SK-N-SH treated with all-trans-retinoic acid at 6 μM for 48 hours (cell line): ENCODE measurements at regions not wholly inside any gene's neighbourhood (a gene's known extent, or its start where the extent isn't known, plus 50 kb on each side); places are given as distances from the start of the nearest gene placed in this dataset.
"Not testable (repeated sequence)": the region's sequence is repeated elsewhere in the genome, so short reads cannot be mapped to it uniquely, and the experiment has no call there.

ENCODE experiments used
- ATAC-seq: fragments of 200-7000 bp; cut with Tn5 transposase; 3 replicates; pipeline ENCODE4 v1.9.1; 2020; ENCODE audit warnings: mild to moderate bottlenecking, moderate library complexity
- ARNTL ChIP-seq: fragments of 450-650 bp; formaldehyde crosslinking; IDR thresholded peaks from 2 replicates; pipeline ENCODE4 v1.5.0; 2020; ENCODE audit warnings: low read depth, mild to moderate bottlenecking, moderate library complexity, borderline replicate concordance
- BACH2 ChIP-seq: fragments of 250-450 bp; sonication (Bioruptor Pico); IDR thresholded peaks from 2 replicates; pipeline ENCODE4 v1.9.0; 2021; ENCODE audit warnings: mild to moderate bottlenecking, borderline replicate concordance
- ESRRG ChIP-seq: fragments of 250-450 bp; sonication (Bioruptor Pico); IDR thresholded peaks from 2 replicates; pipeline ENCODE4 v1.6.1; 2021; ENCODE audit warnings: mild to moderate bottlenecking
- GLIS3 ChIP-seq: fragments of 250-450 bp; sonication (Bioruptor Pico); IDR thresholded peaks from 2 replicates; pipeline ENCODE4 v1.5.0; 2020; ENCODE audit warnings: mild to moderate bottlenecking, moderate library complexity
- ISL1 ChIP-seq: fragments of 250-450 bp; sonication (Bioruptor Pico); IDR thresholded peaks from 2 replicates; pipeline ENCODE4 v2.1.2; 2022; ENCODE audit warnings: mild to moderate bottlenecking, moderate library complexity
- OSR1 ChIP-seq: fragments of 250-450 bp; sonication (Bioruptor Pico); IDR thresholded peaks from 2 replicates; pipeline ENCODE4 v1.8.0; 2022; ENCODE audit warnings: moderate library complexity, mild to moderate bottlenecking, inconsistent platforms
- PPARA ChIP-seq: fragments of 250-450 bp; sonication (Bioruptor Pico); IDR thresholded peaks from 2 replicates; pipeline ENCODE4 v1.5.0; 2020; ENCODE audit warnings: mild to moderate bottlenecking, borderline replicate concordance
- RARB ChIP-seq: fragments of 250-450 bp; sonication (Bioruptor Pico); IDR thresholded peaks from 2 replicates; pipeline ENCODE4 v1.8.0; 2021; ENCODE audit warnings: mild to moderate bottlenecking, moderate library complexity
- SNAI2 ChIP-seq: fragments of 250-450 bp; sonication (Bioruptor Pico); IDR thresholded peaks from 2 replicates; pipeline ENCODE4 v1.5.0; 2020; ENCODE audit warnings: mild to moderate bottlenecking, moderate library complexity
- TCF4 ChIP-seq: fragments of 250-450 bp; sonication (Bioruptor Pico); IDR thresholded peaks from 2 replicates; pipeline ENCODE4 v1.8.0; 2021; ENCODE audit warnings: mild to moderate bottlenecking, moderate library complexity, borderline replicate concordance
- TOX ChIP-seq: fragments of 250-450 bp; sonication (Bioruptor Pico); IDR thresholded peaks from 2 replicates; pipeline ENCODE4 v1.8.0; 2021; ENCODE audit warnings: mild to moderate bottlenecking, moderate library complexity, borderline replicate concordance
- ZFP3 ChIP-seq: fragments of 250-450 bp; sonication (Bioruptor Pico); IDR thresholded peaks from 2 replicates; pipeline ENCODE4 v1.5.0; 2020; ENCODE audit warnings: mild to moderate bottlenecking, moderate library complexity
- ZFP30 ChIP-seq: fragments of 450-650 bp; formaldehyde crosslinking; IDR thresholded peaks from 2 replicates; pipeline ENCODE4 v1.5.0; 2022; ENCODE audit warnings: mild to moderate bottlenecking, moderate library complexity
- ZNF565 ChIP-seq: fragments of 450-650 bp; formaldehyde crosslinking; conservative IDR thresholded peaks from 2 replicates; pipeline ENCODE4 v1.5.0; 2020; ENCODE audit warnings: low read depth, mild to moderate bottlenecking, moderate library complexity
- ZNF70 ChIP-seq: fragments of 450-650 bp; formaldehyde crosslinking; IDR thresholded peaks from 2 replicates; pipeline ENCODE4 v1.5.0; 2020; ENCODE audit warnings: mild to moderate bottlenecking, moderate library complexity
- ZNF8 ChIP-seq: fragments of 450-650 bp; formaldehyde crosslinking; IDR thresholded peaks from 2 replicates; pipeline ENCODE4 v1.5.0; 2020; ENCODE audit warnings: mild to moderate bottlenecking, moderate library complexity
- TF ChIP-seq, protein P1 (sequence below): fragments of 250-450 bp; sonication (Bioruptor Pico); IDR thresholded peaks from 2 replicates; pipeline ENCODE4 v1.8.0; 2020; ENCODE audit warnings: mild to moderate bottlenecking, moderate library complexity, borderline replicate concordance
- TF ChIP-seq, protein P2 (sequence below): fragments of 250-450 bp; sonication (Bioruptor Pico); IDR thresholded peaks from 2 replicates; pipeline ENCODE4 v1.8.0; 2021; ENCODE audit warnings: low read depth, mild to moderate bottlenecking, moderate library complexity, borderline replicate concordance
- TF ChIP-seq, protein P3 (sequence below): fragments of 250-450 bp; sonication (Bioruptor Pico); IDR thresholded peaks from 2 replicates; pipeline ENCODE4 v1.5.0; 2020; ENCODE audit warnings: mild to moderate bottlenecking, moderate library complexity
- TF ChIP-seq, protein P4 (sequence below): fragments of 250-450 bp; sonication (Bioruptor Pico); IDR thresholded peaks from 2 replicates; pipeline ENCODE4 v1.5.1; 2020; ENCODE audit warnings: low read depth, mild to moderate bottlenecking, moderate library complexity

DNA sequence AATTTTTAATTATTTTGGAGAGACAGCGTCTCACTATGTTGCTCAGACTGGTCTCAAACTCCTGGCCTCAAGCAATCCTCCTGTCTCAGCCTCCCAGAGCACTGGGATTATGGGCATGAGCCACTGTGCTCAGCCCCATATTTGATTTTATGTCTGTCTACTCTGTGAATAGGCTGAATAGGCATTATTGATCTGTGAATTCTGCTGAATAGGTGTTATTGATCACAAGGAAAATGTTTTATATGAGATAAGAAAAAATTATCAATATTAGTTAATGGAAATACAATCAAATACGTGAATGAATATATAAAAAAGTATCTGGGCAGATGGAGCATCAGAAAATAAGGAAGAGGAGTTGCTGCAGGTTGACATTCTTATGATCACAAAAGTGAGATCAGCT is 483.4 kb upstream of the LARGE1 start:
- ATAC-seq = no peak
- TF ChIP-seq TCF4 (CRISPR knock-in tag) = no peak
- TF ChIP-seq, protein P1, sequence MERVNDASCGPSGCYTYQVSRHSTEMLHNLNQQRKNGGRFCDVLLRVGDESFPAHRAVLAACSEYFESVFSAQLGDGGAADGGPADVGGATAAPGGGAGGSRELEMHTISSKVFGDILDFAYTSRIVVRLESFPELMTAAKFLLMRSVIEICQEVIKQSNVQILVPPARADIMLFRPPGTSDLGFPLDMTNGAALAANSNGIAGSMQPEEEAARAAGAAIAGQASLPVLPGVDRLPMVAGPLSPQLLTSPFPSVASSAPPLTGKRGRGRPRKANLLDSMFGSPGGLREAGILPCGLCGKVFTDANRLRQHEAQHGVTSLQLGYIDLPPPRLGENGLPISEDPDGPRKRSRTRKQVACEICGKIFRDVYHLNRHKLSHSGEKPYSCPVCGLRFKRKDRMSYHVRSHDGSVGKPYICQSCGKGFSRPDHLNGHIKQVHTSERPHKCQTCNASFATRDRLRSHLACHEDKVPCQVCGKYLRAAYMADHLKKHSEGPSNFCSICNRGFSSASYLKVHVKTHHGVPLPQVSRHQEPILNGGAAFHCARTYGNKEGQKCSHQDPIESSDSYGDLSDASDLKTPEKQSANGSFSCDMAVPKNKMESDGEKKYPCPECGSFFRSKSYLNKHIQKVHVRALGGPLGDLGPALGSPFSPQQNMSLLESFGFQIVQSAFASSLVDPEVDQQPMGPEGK = no peak

DNA sequence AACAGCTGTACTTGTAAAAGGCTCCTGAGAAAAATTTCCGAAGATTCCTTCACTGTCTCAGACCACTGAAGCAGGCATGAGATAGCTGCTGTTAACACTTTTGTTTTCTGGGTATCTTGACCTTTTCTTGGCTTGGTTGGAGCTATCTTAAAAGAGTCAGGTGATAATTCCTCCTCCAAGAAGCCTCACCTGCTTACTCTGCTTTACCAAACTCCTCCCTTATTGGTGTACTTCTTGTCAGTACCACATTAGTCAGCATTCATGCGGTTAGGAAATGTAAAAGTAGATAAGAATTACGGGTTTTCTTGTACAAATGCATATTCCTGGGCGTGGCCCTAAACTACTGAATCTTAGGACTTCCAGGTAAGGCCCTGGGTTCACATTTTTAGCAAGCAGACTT is 489.8 kb upstream of the LARGE1 start:
- no peak for ATAC-seq

DNA sequence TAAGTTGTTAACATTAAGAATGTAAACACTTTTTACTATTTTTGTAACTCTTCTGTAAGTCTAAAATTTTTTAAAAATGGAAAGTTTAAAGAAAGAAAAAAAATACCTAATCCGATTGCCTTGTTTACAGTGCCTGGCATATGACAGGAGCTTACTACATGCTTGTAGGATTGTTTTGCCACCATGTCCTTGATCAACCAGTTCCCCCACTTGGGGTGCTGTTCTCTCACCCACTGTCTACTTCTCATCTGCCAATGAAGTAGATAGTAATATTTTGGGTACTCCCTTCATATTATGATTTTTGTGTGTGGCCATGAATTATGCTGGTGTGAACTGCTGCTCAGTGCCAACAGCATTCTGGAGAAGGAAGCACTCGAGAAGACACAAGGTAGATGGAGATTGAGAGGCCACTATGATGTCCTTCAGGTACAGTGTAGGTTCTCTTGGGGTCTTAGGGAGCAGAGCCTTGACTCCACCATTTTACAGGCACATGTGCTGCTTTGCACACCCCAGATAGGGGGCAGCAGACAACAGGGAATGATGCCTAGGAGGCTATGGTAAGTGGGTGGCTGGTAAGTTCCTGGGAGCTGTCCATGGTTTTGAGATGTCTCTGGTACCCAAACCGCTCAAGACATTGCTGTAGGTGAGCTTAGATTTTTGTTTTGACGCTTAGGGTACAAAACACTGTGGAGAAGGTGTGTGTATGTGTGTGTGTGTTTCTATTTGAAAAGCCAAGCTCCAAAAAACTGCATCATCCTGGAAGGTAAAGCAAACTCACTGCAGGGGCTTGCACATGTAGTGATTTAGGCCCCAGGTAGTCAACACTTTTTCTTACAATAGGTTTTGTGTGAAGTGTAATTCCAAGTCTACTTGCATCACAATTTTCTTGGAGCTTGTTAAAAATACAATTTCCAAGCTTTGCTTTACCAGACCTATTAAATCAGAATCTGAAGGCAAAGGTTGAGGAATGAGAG is 494.5 kb upstream of the LARGE1 start:
- TF ChIP-seq ZNF70 (CRISPR knock-in tag) (no peak), GLIS3 (CRISPR knock-in tag) (no peak)
- ATAC-seq = no peak

More for the DNA sequence above, 489.8 kb upstream of the LARGE1 start:
- no peak for TF ChIP-seq ZNF8 (CRISPR knock-in tag)
- no peak for TF ChIP-seq RARB (CRISPR knock-in tag)
- no peak for TF ChIP-seq GLIS3 (CRISPR knock-in tag)
- TF ChIP-seq TCF4 (CRISPR knock-in tag) = no peak
- TF ChIP-seq BACH2 (CRISPR knock-in tag) = no peak
- TF ChIP-seq SNAI2 = no peak
- no peak for TF ChIP-seq ESRRG
- TF ChIP-seq, protein P2, sequence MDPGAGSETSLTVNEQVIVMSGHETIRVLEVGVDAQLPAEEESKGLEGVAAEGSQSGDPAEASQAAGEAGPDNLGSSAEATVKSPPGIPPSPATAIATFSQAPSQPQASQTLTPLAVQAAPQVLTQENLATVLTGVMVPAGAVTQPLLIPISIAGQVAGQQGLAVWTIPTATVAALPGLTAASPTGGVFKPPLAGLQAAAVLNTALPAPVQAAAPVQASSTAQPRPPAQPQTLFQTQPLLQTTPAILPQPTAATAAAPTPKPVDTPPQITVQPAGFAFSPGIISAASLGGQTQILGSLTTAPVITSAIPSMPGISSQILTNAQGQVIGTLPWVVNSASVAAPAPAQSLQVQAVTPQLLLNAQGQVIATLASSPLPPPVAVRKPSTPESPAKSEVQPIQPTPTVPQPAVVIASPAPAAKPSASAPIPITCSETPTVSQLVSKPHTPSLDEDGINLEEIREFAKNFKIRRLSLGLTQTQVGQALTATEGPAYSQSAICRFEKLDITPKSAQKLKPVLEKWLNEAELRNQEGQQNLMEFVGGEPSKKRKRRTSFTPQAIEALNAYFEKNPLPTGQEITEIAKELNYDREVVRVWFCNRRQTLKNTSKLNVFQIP = no peak
- no peak for TF ChIP-seq OSR1 (CRISPR knock-in tag)
- TF ChIP-seq, protein P3, sequence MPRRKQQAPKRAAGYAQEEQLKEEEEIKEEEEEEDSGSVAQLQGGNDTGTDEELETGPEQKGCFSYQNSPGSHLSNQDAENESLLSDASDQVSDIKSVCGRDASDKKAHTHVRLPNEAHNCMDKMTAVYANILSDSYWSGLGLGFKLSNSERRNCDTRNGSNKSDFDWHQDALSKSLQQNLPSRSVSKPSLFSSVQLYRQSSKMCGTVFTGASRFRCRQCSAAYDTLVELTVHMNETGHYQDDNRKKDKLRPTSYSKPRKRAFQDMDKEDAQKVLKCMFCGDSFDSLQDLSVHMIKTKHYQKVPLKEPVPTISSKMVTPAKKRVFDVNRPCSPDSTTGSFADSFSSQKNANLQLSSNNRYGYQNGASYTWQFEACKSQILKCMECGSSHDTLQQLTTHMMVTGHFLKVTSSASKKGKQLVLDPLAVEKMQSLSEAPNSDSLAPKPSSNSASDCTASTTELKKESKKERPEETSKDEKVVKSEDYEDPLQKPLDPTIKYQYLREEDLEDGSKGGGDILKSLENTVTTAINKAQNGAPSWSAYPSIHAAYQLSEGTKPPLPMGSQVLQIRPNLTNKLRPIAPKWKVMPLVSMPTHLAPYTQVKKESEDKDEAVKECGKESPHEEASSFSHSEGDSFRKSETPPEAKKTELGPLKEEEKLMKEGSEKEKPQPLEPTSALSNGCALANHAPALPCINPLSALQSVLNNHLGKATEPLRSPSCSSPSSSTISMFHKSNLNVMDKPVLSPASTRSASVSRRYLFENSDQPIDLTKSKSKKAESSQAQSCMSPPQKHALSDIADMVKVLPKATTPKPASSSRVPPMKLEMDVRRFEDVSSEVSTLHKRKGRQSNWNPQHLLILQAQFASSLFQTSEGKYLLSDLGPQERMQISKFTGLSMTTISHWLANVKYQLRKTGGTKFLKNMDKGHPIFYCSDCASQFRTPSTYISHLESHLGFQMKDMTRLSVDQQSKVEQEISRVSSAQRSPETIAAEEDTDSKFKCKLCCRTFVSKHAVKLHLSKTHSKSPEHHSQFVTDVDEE = no peak
- no peak for TF ChIP-seq PPARA (CRISPR knock-in tag)
- TF ChIP-seq TOX = no peak
- TF ChIP-seq ZFP3 = no peak
- TF ChIP-seq ARNTL = no peak
- TF ChIP-seq, protein P4, sequence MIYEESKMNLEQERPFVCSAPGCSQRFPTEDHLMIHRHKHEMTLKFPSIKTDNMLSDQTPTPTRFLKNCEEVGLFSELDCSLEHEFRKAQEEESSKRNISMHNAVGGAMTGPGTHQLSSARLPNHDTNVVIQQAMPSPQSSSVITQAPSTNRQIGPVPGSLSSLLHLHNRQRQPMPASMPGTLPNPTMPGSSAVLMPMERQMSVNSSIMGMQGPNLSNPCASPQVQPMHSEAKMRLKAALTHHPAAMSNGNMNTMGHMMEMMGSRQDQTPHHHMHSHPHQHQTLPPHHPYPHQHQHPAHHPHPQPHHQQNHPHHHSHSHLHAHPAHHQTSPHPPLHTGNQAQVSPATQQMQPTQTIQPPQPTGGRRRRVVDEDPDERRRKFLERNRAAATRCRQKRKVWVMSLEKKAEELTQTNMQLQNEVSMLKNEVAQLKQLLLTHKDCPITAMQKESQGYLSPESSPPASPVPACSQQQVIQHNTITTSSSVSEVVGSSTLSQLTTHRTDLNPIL (CRISPR knock-in tag) = no peak

DNA sequence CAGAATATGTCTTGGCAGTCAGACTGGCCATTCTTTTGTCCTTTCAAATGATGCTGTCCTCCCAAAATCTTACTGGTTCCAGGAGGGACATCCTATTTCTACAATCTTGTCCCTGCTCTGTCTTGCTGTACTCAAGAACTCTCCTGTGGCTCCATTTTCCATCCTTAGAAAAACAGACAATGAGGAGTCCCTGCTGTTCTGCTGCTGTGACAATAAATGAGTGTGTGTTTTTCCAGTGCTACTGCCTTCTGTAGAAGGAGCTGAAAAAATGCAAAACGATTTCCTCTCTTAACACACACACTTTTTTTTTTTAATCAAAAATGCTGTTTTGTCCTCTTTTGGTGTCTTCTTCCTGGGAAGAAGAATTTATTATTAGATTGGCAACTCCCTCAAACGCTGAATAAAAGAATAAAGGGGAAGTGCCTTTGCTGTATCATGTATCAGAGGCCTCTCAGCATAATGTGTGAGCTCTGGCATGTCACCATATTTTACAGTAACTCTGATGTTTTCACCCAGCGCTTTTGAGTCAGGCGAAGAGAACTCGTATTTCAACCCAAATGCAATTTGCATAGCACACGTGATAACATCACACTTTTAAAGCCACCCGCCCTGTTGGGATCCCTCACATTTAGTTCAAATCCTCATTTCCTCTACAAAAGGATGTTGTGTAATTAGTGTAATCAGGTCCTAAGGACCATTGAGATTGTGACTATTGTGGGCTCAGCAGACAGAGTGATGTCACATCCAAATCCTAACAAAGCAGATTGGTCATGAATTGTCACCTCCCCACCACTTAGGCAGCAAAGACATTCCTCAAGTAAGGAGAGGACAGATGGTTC is 496.0 kb upstream of the LARGE1 start:
- TF ChIP-seq, protein P1 = no peak
- no peak for TF ChIP-seq ZFP30 (CRISPR knock-in tag)
- TF ChIP-seq ISL1 (CRISPR knock-in tag) = no peak
- no peak for TF ChIP-seq OSR1 (CRISPR knock-in tag)
- TF ChIP-seq ARNTL = no peak
- no peak for TF ChIP-seq BACH2 (CRISPR knock-in tag)
- TF ChIP-seq RARB (CRISPR knock-in tag) = no peak
- no peak for TF ChIP-seq ESRRG
- no peak for TF ChIP-seq TCF4 (CRISPR knock-in tag)
- no peak for TF ChIP-seq ZNF565 (CRISPR knock-in tag)
- TF ChIP-seq SNAI2 = no peak
- TF ChIP-seq ZNF70 (CRISPR knock-in tag) = no peak
- ATAC-seq = no peak

DNA sequence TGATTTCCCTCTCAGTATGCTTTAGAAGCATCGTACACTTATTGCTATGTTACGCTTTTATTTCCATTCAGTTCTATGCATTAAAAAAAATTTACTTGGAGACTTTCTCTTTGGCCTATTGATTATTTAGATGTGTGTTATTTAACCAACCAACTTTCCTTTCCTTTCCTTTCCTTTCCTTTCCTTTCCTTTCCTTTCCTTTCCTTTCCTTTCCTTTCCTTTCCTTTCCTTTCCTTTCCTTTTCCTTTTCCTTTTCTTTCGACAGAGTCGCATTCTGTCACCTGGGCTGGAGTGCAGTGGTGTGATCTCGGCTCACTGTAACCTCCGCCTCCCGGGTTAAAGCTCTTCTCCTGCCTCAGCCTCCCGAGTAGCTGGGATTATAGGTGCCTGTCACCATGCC is 502.7 kb upstream of the LARGE1 start:
- not testable (repeated sequence) for ATAC-seq
